Fibroblast of lung (primary cell): ENCODE measurements at regions not wholly inside any gene's neighbourhood (a gene's known extent, or its start where the extent isn't known, plus 50 kb on each side); places are given as distances from the start of the nearest gene placed in this dataset.

Source experiments
- DNase-seq, 2 donors: peaks; one replicate each; pipeline versions ENCODE4 v3.0.0 to v3.0.0-alpha.2; 2010; ENCODE audit warnings: low read depth in 2 of 2
- H2AFZ ChIP-seq: 2 replicates; pipeline ENCODE4 v1.5.1; 2012; ENCODE audit warnings: low read length, control low read depth, inconsistent platforms
- H3K27ac ChIP-seq: 2 replicates; pipeline ENCODE4 v1.5.1; 2011; ENCODE audit warnings: low read length, control low read depth; ENCODE audit not compliant: insufficient read depth
- H3K27me3 ChIP-seq: 2 replicates; pipeline ENCODE4 v1.5.1; 2011; ENCODE audit warnings: mild to moderate bottlenecking, low read length; ENCODE audit not compliant: control insufficient read depth, insufficient read depth
- H3K36me3 ChIP-seq: 2 replicates; pipeline ENCODE4 v1.5.1; 2011; ENCODE audit warnings: low read length; ENCODE audit not compliant: control insufficient read depth, insufficient read depth
- H3K4me1 ChIP-seq: 2 replicates; pipeline ENCODE4 v1.5.1; 2011; ENCODE audit warnings: low read length; ENCODE audit not compliant: control insufficient read depth, insufficient read depth; ENCODE audit errors: extremely low read depth
- H3K4me2 ChIP-seq: 2 replicates; pipeline ENCODE4 v1.5.1; 2011; ENCODE audit warnings: low read length, control low read depth; ENCODE audit not compliant: insufficient read depth; ENCODE audit errors: extremely low read depth
- H3K4me3 ChIP-seq, 4 experiments: fragments of 200-600 bp in 1 of 4; sonication (generic) in 1 of 4; replicated peaks in 1 of 4; 2 replicates each; pipeline ENCODE4 v1.5.1; 2011 to 2016; ENCODE audit warnings: low read length in 4 of 4, low read depth in 3 of 4, mild to moderate bottlenecking in 3 of 4, control low read depth in 2 of 4, inconsistent platforms in 1 of 4, mixed read lengths in 1 of 4; ENCODE audit not compliant: insufficient read depth in 1 of 4; ENCODE audit errors: control extremely low read depth in 1 of 4
- H3K79me2 ChIP-seq: 2 replicates; pipeline ENCODE4 v1.5.1; 2012; ENCODE audit warnings: mild to moderate bottlenecking, low read length, inconsistent platforms; ENCODE audit not compliant: control insufficient read depth, insufficient read depth
- H3K9ac ChIP-seq: 2 replicates; pipeline ENCODE4 v1.5.1; 2011; ENCODE audit warnings: mild to moderate bottlenecking, low read length, control low read depth; ENCODE audit not compliant: insufficient read depth
- H3K9me3 ChIP-seq: 2 replicates; pipeline ENCODE4 v1.5.1; 2012; ENCODE audit warnings: low read depth, low read length; ENCODE audit not compliant: control insufficient read depth, insufficient read depth
- H4K20me1 ChIP-seq: 2 replicates; pipeline ENCODE4 v1.5.1; 2011; ENCODE audit warnings: low read length; ENCODE audit not compliant: control insufficient read depth, insufficient read depth; ENCODE audit errors: extremely low read depth
- CTCF ChIP-seq, 2 donors: IDR thresholded peaks in 1 of 2; conservative IDR thresholded peaks in 1 of 2; 1 replicate in 1 of 2; 2 replicates in 1 of 2; pipeline ENCODE4 v1.5.1; 2011 to 2012; ENCODE audit warnings: low read length in 2 of 2, control low read depth in 1 of 2, inconsistent platforms in 1 of 2, low read depth in 1 of 2, mild to moderate bottlenecking in 1 of 2
- EZH2 ChIP-seq: IDR thresholded peaks from 2 replicates; pipeline ENCODE4 v1.5.1; 2012; ENCODE audit warnings: low read length, control low read depth, mild to moderate bottlenecking; ENCODE audit errors: missing control alignments

- Histone ChIP-seq H3K27ac (no peak overlapping the region), H3K36me3 (no peaks in the 10 kb centered on the region), H3K79me2 (no peaks in the 10 kb centered on the region), H4K20me1 (no peaks in the 10 kb centered on the region), H3K27me3 (no peaks in the 10 kb centered on the region), H2AFZ (no peak overlapping the region), H3K4me1 (no peaks in the 10 kb centered on the region), H3K4me3 (no peak overlapping the region), H3K4me2 (no peak overlapping the region), H3K9ac (no peak overlapping the region), H3K9me3 (no peaks in the 10 kb centered on the region)
- no peak for TF ChIP-seq EZH2
- TF ChIP-seq CTCF (conservative IDR thresholded peaks at IDR 0.05 in 1 of 2, IDR thresholded peaks at IDR 0.05 in 1 of 2; ENCODE audit: low read depth in 1 of 2, low read length in 2 of 2) = no peak
- no peak for DNase-seq
Observed at GRCh38 chr3:95189348-95189747, 1126.5 kb downstream of the NSUN3 start.

GRCh38 chr3:95197661-95198060 lies 1134.8 kb downstream of the NSUN3 start:
- no peaks in the 10 kb centered on the region for H3K27me3 ChIP-seq
- DNase-seq = no peak
- H3K4me2 ChIP-seq = no peak overlapping the region
- no peak overlapping the region for H3K27ac ChIP-seq
- H4K20me1 ChIP-seq = no peaks in the 10 kb centered on the region
- H3K4me3 ChIP-seq = no peak overlapping the region
- H3K79me2 ChIP-seq = no peaks in the 10 kb centered on the region
- H3K9me3 ChIP-seq = no peaks in the 10 kb centered on the region
- no peak overlapping the region for H2AFZ ChIP-seq
- no peak for TF ChIP-seq CTCF (conservative IDR thresholded peaks at IDR 0.05 in 1 of 2, IDR thresholded peaks at IDR 0.05 in 1 of 2; ENCODE audit: low read depth in 1 of 2, low read length in 2 of 2)
- no peak for TF ChIP-seq EZH2
- no peaks in the 10 kb centered on the region for H3K4me1 ChIP-seq
- no peaks in the 10 kb centered on the region for H3K36me3 ChIP-seq
- no peak overlapping the region for H3K9ac ChIP-seq

- H2AFZ ChIP-seq = no peak overlapping the region
- H3K9ac ChIP-seq = no peak overlapping the region
- H3K79me2 ChIP-seq = no peaks in the 10 kb centered on the region
- no peak overlapping the region for H3K4me2 ChIP-seq
- DNase-seq = no peak
- no peaks in the 10 kb centered on the region for H3K27me3 ChIP-seq
- H3K4me1 ChIP-seq = no peaks in the 10 kb centered on the region
- no peak for TF ChIP-seq EZH2
- TF ChIP-seq CTCF (conservative IDR thresholded peaks at IDR 0.05 in 1 of 2, IDR thresholded peaks at IDR 0.05 in 1 of 2; ENCODE audit: low read depth in 1 of 2, low read length in 2 of 2) = no peak
- H3K36me3 ChIP-seq = no peaks in the 10 kb centered on the region
- no peak overlapping the region for H3K27ac ChIP-seq
- H4K20me1 ChIP-seq = no peaks in the 10 kb centered on the region
- no peak overlapping the region for H3K4me3 ChIP-seq
- H3K9me3 ChIP-seq = no peaks in the 10 kb centered on the region
Observed at GRCh38 chr3:95200384-95200783, 1137.5 kb downstream of the NSUN3 start.
